K562 (cell line): ENCODE measurements at regions not wholly inside any gene's neighbourhood (a gene's known extent, or its start where the extent isn't known, plus 50 kb on each side); places are given as distances from the start of the nearest gene placed in this dataset.

Source experiments
- ATAC-seq: fragments of 200-7000 bp; cut with Tn5 transposase; 3 replicates; pipeline ENCODE4 v1.9.1; 2020; ENCODE audit warnings: moderate library complexity
- BruUV-seq: library from RNA; stranded (reverse); fragments of 400-500 nt; replicated peaks from 2 replicates; lab custom pipeline; 2021; lab: Mats Ljungman, UMichigan
- CTCF ChIA-PET: fragments of 300-600 bp; formaldehyde crosslinking; extraction: SDS; loops from one replicate; lab custom pipeline; 2021; ENCODE audit warnings: low intra/inter-chr PET ratio; lab: Yijun Ruan, JAX
- POLR2A ChIA-PET: fragments of 300-600, 350-650 bp; sonication (Branson Sonifier 250); formaldehyde crosslinking; extraction: SDS; loops from one replicate; lab custom pipeline; 2021; ENCODE audit warnings: antibody characterized with exemption, inconsistent platforms; lab: Yijun Ruan, JAX
- DNase-seq, 4 experiments: peaks; one replicate each; pipeline versions ENCODE4 v3.0.0 to v3.0.0-alpha.2; 2011 to 2018; ENCODE audit warnings: low spot score in 3 of 4, mixed read lengths in 3 of 4; ENCODE audit errors: extremely low read depth in 1 of 4
- FAIRE-seq: peaks from 2 replicates; lab custom pipeline; 2011; peaks lifted over from hg19 to GRCh38; lab: Jason Lieb, UNC
- H2AFZ ChIP-seq: 2 replicates; pipeline ENCODE4 v1.6.0; 2011; ENCODE audit warnings: low read depth, low read length, control low read depth, inconsistent platforms
- H3K27ac ChIP-seq: fragments of 200-600 bp; 3 replicates; pipeline ENCODE4 v1.8.0; 2011; ENCODE audit warnings: low read depth, mild to moderate bottlenecking, control low read depth, inconsistent platforms, low read length, moderate library complexity, mixed read lengths; ENCODE audit errors: extremely low read depth
- H3K27me3 ChIP-seq, 2 experiments: fragments of 300-600 bp in 1 of 2; 2 replicates in 1 of 2; 3 replicates in 1 of 2; pipeline versions ENCODE4 v1.6.0 to v1.8.0; 2011; ENCODE audit warnings: inconsistent platforms in 2 of 2, low read length in 2 of 2, mild to moderate bottlenecking in 1 of 2, mixed read lengths in 1 of 2, moderate library complexity in 1 of 2; ENCODE audit not compliant: control insufficient read depth in 2 of 2, insufficient read depth in 2 of 2
- H3K36me3 ChIP-seq: fragments of 300-600 bp; 3 replicates; pipeline ENCODE4 v1.8.0; 2011; ENCODE audit warnings: mild to moderate bottlenecking, low read length, inconsistent platforms; ENCODE audit not compliant: control insufficient read depth, insufficient read depth
- H3K4me1 ChIP-seq, 2 experiments: fragments of 200-600 bp in 1 of 2; replicated peaks in 1 of 2; 2 replicates in 1 of 2; 3 replicates in 1 of 2; pipeline versions ENCODE4 v1.5.1 to v1.8.0; 2011; ENCODE audit warnings: inconsistent platforms in 2 of 2, low read length in 2 of 2, mild to moderate bottlenecking in 1 of 2, mixed read lengths in 1 of 2, moderate library complexity in 1 of 2; ENCODE audit not compliant: control insufficient read depth in 2 of 2, insufficient read depth in 2 of 2
- H3K4me2 ChIP-seq: 2 replicates; pipeline ENCODE4 v1.6.1; 2011; ENCODE audit warnings: low read length, control low read depth, inconsistent platforms, mixed read lengths; ENCODE audit not compliant: insufficient read depth
- H3K4me3 ChIP-seq: fragments of 200-600 bp; sonication (generic), shearing (Covaris generic); 2 replicates; pipeline ENCODE4 v1.5.1; 2016; ENCODE audit warnings: control low read depth, inconsistent platforms
- H3K79me2 ChIP-seq: fragments of 200-600 bp; 3 replicates; pipeline ENCODE4 v1.8.0; 2011; ENCODE audit warnings: low read length, inconsistent platforms; ENCODE audit not compliant: control insufficient read depth, insufficient read depth
- H3K9ac ChIP-seq, 2 experiments: 2 replicates each; pipeline versions ENCODE4 v1.6.0 to v1.6.1; 2011; ENCODE audit warnings: low read depth in 2 of 2, low read length in 2 of 2, control low read depth in 1 of 2, inconsistent platforms in 1 of 2, mild to moderate bottlenecking in 1 of 2, mixed read lengths in 1 of 2; ENCODE audit not compliant: insufficient read depth in 1 of 2
- H3K9me1 ChIP-seq: one replicate; pipeline ENCODE4 v1.6.0; 2011; ENCODE audit warnings: inconsistent platforms, mild to moderate bottlenecking, low read length, moderate library complexity; ENCODE audit not compliant: control insufficient read depth, insufficient read depth
- H3K9me3 ChIP-seq: replicated peaks from 2 replicates; pipeline ENCODE4 v1.5.1; 2011; ENCODE audit warnings: low read depth, low read length, inconsistent platforms; ENCODE audit not compliant: control insufficient read depth, insufficient read depth
- H4K20me1 ChIP-seq: replicated peaks from 2 replicates; pipeline ENCODE4 v1.6.1; 2011; ENCODE audit warnings: low read length, inconsistent platforms, mixed read lengths; ENCODE audit not compliant: control insufficient read depth, insufficient read depth
- ATF1 ChIP-seq, 2 experiments: fragments of 450-650 bp in 1 of 2; IDR thresholded peaks; 2 replicates each; pipeline ENCODE4 v1.6.1; 2016; ENCODE audit warnings: missing compliant biosample characterization in 1 of 2, missing genetic modification characterization in 1 of 2
- CBFA2T2 ChIP-seq: fragments of 450-650 bp; conservative IDR thresholded peaks from 2 replicates; pipeline ENCODE4 v1.6.1; 2017; ENCODE audit warnings: mild to moderate bottlenecking
- CCNT2 ChIP-seq: IDR thresholded peaks from 2 replicates; pipeline ENCODE4 v1.6.1; 2011; ENCODE audit warnings: borderline replicate concordance, low read depth, mild to moderate bottlenecking, moderate library complexity, mixed read lengths, low read length; ENCODE audit not compliant: insufficient read length; ENCODE audit errors: extremely low read depth
- ESRRB ChIP-seq: fragments of 250-450 bp; sonication (Bioruptor Pico); IDR thresholded peaks from 2 replicates; pipeline ENCODE4 v1.5.0; 2020; ENCODE audit warnings: mild to moderate bottlenecking, moderate library complexity, borderline replicate concordance
- ETV6 ChIP-seq, 3 experiments: fragments of 150-350 bp in 1 of 3; sonication (generic) in 1 of 3; formaldehyde crosslinking in 1 of 3; IDR thresholded peaks; 2 replicates each; pipeline versions ENCODE4 v1.6.1 to v1.8.0; 2014 to 2022; ENCODE audit warnings: borderline replicate concordance in 2 of 3, low read depth in 2 of 3, antibody characterized with exemption in 1 of 3, low read length in 1 of 3, mild to moderate bottlenecking in 1 of 3, missing genetic modification reagents in 1 of 3
- HNRNPL ChIP-seq: fragments of 200-400 bp; formaldehyde crosslinking; IDR thresholded peaks from 2 replicates; pipeline ENCODE4 v1.6.1; 2017; ENCODE audit warnings: low read depth, mild to moderate bottlenecking, low read length
- IRF9 ChIP-seq: fragments of 450-650 bp; IDR thresholded peaks from 2 replicates; pipeline ENCODE4 v1.6.1; 2016; ENCODE audit warnings: missing biosample characterization, missing genetic modification characterization
- JUNB ChIP-seq: fragments of 450-650 bp; formaldehyde crosslinking; conservative IDR thresholded peaks from 2 replicates; pipeline ENCODE4 v1.4.0; 2020; ENCODE audit warnings: mild to moderate bottlenecking
- MBD2 ChIP-seq: sonication (generic); IDR thresholded peaks from 2 replicates; pipeline ENCODE4 v1.6.1; 2016; ENCODE audit warnings: low read depth, borderline replicate concordance
- MCM7 ChIP-seq, 2 experiments: fragments of 450-650 bp; IDR thresholded peaks; 2 replicates each; pipeline ENCODE4 v1.6.1; 2016 to 2018
- MIER1 ChIP-seq: fragments of 450-650 bp; IDR thresholded peaks from 2 replicates; pipeline ENCODE4 v1.6.1; 2016; ENCODE audit warnings: antibody characterized with exemption, mild to moderate bottlenecking, low read depth
- NFE2 ChIP-seq: IDR thresholded peaks from 2 replicates; pipeline ENCODE4 v1.6.1; 2014; ENCODE audit warnings: antibody characterized with exemption, low read depth
- NR1H2 ChIP-seq: sonication (generic); formaldehyde crosslinking; IDR thresholded peaks from 2 replicates; pipeline ENCODE4 v1.4.0; 2020; ENCODE audit warnings: mild to moderate bottlenecking, missing genetic modification reagents
- PHB ChIP-seq: fragments of 250-450 bp; sonication (Bioruptor Pico); IDR thresholded peaks from 2 replicates; pipeline ENCODE4 v1.5.0; 2021
- RFX5 ChIP-seq: IDR thresholded peaks from 2 replicates; pipeline ENCODE4 v1.6.1; 2011; ENCODE audit warnings: low read depth, mild to moderate bottlenecking, improper control_type of control experiment, low read length
- SP1 ChIP-seq: sonication (generic); formaldehyde crosslinking; IDR thresholded peaks from 2 replicates; pipeline ENCODE4 v1.8.1; 2022; ENCODE audit warnings: mild to moderate bottlenecking, missing genetic modification reagents
- SRSF9 ChIP-seq: fragments of 200-400 bp; formaldehyde crosslinking; IDR thresholded peaks from 2 replicates; pipeline ENCODE4 v1.6.1; 2017; ENCODE audit warnings: low read depth, low read length, borderline replicate concordance
- ZBTB17 ChIP-seq: fragments of 450-650 bp; formaldehyde crosslinking; IDR thresholded peaks from 2 replicates; pipeline ENCODE4 v1.4.0; 2020; ENCODE audit warnings: mild to moderate bottlenecking
- ZNF354B ChIP-seq: fragments of 250-450 bp; sonication (Bioruptor Pico); IDR thresholded peaks from 2 replicates; pipeline ENCODE4 v1.4.0; 2020
- ZNF75A ChIP-seq: fragments of 450-650 bp; formaldehyde crosslinking; IDR thresholded peaks from 2 replicates; pipeline ENCODE4 v1.4.0; 2020; ENCODE audit warnings: mild to moderate bottlenecking
- ZNF764 ChIP-seq: fragments of 250-450 bp; sonication (Bioruptor Pico); IDR thresholded peaks from 2 replicates; pipeline ENCODE4 v1.4.0; 2020; ENCODE audit warnings: low read depth, mild to moderate bottlenecking, moderate library complexity
- ZNF785 ChIP-seq: fragments of 250-450 bp; sonication (Bioruptor Pico); IDR thresholded peaks from 2 replicates; pipeline ENCODE4 v1.4.0; 2020; ENCODE audit warnings: mild to moderate bottlenecking
- WGBS: fragments of 100-300 bp; shearing (Covaris generic); methylation state at CpG from one replicate; pipeline ENCODE4 v1.1.6; 2016; ENCODE audit warnings: low coverage, mixed read lengths; ENCODE audit not compliant: insufficient coverage; ENCODE audit errors: missing lambda C conversion rate; 5-methylcytosine and 5-hydroxymethylcytosine counted together
- in situ Hi-C: fragments of 300-500 bp; cut with MboI; formaldehyde crosslinking; loops from 4 replicates; pipeline ENCODE4 v1.15.0; 2018; ENCODE audit warnings: inconsistent platforms, mixed read lengths
- intact Hi-C: fragments of 100-400 bp; cut with micrococcal nuclease; formaldehyde crosslinking; loops from 2 replicates; pipeline ENCODE4 v1.14.2; 2022
- TF ChIP-seq, protein P1 (sequence below): sonication (generic); formaldehyde crosslinking; IDR thresholded peaks from 2 replicates; pipeline ENCODE4 v1.4.0; 2020; ENCODE audit warnings: mild to moderate bottlenecking, missing genetic modification reagents

GRCh38 chr5:58185801-58186200 lies 274.1 kb downstream of the PLK2 start (continued):
- TF ChIP-seq ZNF785 (CRISPR knock-in tag) (no peak), IRF9 (no peak), MIER1 (no peak), ZBTB17 (CRISPR knock-in tag) (no peak), ZNF75A (CRISPR knock-in tag) (no peak)

DNA sequence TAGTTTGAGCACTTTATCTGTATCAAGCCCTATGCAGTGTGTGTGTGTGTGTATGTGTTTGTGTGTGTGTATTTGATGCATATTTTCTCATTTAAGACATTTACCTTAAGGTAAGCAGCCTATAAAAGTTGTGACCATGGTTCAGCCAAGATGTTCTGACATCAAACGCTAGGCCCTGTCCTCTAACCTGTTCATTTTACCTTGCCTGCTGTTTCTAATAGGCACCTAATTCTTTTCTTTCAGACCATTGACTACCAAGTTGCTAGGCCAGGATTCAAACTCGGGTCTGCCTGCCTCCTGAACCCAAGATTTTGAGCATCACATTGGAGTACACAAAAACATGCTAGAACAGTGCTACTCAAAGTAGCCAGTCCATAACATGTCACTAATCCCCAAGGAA lies 274.5 kb downstream of the PLK2 start:
- CTCF ChIA-PET: no interaction called here
- H3K9me1 ChIP-seq: no peaks in the 10 kb centered on the region
- H3K79me2 ChIP-seq: no peaks in the 10 kb centered on the region
- H4K20me1 ChIP-seq: no peaks in the 10 kb centered on the region
- no peaks in the 10 kb centered on the region for H3K36me3 ChIP-seq
- intact Hi-C loops: no loop called here
- POLR2A ChIA-PET: no interaction called here
- H3K4me2 ChIP-seq: no peak overlapping the region
- no peak for ATAC-seq
- H2AFZ ChIP-seq: no peak overlapping the region
- no peak for FAIRE-seq
- WGBS: 15% methylated on average over 2 of the region's 2 CpGs
- no peak for DNase-seq
- no peak overlapping the region for H3K9ac ChIP-seq
- H3K27me3 ChIP-seq: no peaks in the 10 kb centered on the region
- H3K4me3 ChIP-seq: no peak overlapping the region
- no peaks in the 10 kb centered on the region for H3K9me3 ChIP-seq
- in situ Hi-C loops: no loop called here
- H3K27ac ChIP-seq: no peak overlapping the region
- no TSS peak for BruUV-seq
- H3K4me1 ChIP-seq: no peaks in the 10 kb centered on the region
- no peak for TF ChIP-seq MCM7 (IDR thresholded peaks at IDR 0.05)
- no peak for TF ChIP-seq CCNT2
- no peak for TF ChIP-seq NR1H2
- no peak for TF ChIP-seq CBFA2T2
- TF ChIP-seq PHB: no peak
- no peak for TF ChIP-seq ETV6 (IDR thresholded peaks at IDR 0.05; ENCODE audit: borderline replicate concordance in 1 of 2, low read depth in 2 of 2, low read length in 1 of 2)
- TF ChIP-seq ETV6 (CRISPR knock-in tag; IDR thresholded peaks at IDR 0.05; ENCODE audit: borderline replicate concordance): no peak
- no peak for TF ChIP-seq NFE2
- no peak for TF ChIP-seq ESRRB (CRISPR knock-in tag)
- TF ChIP-seq ZNF354B (CRISPR knock-in tag): no peak
- no peak for TF ChIP-seq HNRNPL
- TF ChIP-seq RFX5: no peak
- no peak for TF ChIP-seq ZNF764 (CRISPR knock-in tag)
- TF ChIP-seq SP1 (CRISPR knock-in tag): no peak
- TF ChIP-seq MBD2: no peak
- TF ChIP-seq, protein P1, sequence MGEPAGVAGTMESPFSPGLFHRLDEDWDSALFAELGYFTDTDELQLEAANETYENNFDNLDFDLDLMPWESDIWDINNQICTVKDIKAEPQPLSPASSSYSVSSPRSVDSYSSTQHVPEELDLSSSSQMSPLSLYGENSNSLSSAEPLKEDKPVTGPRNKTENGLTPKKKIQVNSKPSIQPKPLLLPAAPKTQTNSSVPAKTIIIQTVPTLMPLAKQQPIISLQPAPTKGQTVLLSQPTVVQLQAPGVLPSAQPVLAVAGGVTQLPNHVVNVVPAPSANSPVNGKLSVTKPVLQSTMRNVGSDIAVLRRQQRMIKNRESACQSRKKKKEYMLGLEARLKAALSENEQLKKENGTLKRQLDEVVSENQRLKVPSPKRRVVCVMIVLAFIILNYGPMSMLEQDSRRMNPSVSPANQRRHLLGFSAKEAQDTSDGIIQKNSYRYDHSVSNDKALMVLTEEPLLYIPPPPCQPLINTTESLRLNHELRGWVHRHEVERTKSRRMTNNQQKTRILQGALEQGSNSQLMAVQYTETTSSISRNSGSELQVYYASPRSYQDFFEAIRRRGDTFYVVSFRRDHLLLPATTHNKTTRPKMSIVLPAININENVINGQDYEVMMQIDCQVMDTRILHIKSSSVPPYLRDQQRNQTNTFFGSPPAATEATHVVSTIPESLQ (CRISPR knock-in tag): no peak
- no peak for TF ChIP-seq ATF1 (CRISPR knock-in tag; IDR thresholded peaks at IDR 0.05)
- no peak for TF ChIP-seq ATF1 (tag; IDR thresholded peaks at IDR 0.05)
- no peak for TF ChIP-seq SRSF9
- TF ChIP-seq JUNB (CRISPR knock-in tag): no peak
